ENCODE measurements at regions not wholly inside any gene's neighbourhood (a gene's known extent, or its start where the extent isn't known, plus 50 kb on each side); places are given as distances from the start of the nearest gene placed in this dataset.

GRCh38 chr1:39116860-39117728 is 87.4 kb upstream of the MACF1 start:
- H3K4me3 ChIP-seq (ENCODE audit: low read length), result no peak overlapping the region
- TF ChIP-seq, protein P1, sequence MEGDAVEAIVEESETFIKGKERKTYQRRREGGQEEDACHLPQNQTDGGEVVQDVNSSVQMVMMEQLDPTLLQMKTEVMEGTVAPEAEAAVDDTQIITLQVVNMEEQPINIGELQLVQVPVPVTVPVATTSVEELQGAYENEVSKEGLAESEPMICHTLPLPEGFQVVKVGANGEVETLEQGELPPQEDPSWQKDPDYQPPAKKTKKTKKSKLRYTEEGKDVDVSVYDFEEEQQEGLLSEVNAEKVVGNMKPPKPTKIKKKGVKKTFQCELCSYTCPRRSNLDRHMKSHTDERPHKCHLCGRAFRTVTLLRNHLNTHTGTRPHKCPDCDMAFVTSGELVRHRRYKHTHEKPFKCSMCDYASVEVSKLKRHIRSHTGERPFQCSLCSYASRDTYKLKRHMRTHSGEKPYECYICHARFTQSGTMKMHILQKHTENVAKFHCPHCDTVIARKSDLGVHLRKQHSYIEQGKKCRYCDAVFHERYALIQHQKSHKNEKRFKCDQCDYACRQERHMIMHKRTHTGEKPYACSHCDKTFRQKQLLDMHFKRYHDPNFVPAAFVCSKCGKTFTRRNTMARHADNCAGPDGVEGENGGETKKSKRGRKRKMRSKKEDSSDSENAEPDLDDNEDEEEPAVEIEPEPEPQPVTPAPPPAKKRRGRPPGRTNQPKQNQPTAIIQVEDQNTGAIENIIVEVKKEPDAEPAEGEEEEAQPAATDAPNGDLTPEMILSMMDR (IDR thresholded peaks at IDR 0.05; ENCODE audit: insufficient read depth, low read depth, low read length, missing control alignments), result no peak
- DNase-seq (ENCODE audit: low read depth), result peak; percentile 71

GRCh38 chr1:39117899-39118450 is 86.5 kb upstream of the MACF1 start:
- H3K4me3 ChIP-seq (ENCODE audit: low read length), result no peak overlapping the region
- TF ChIP-seq, protein P1 (IDR thresholded peaks at IDR 0.05; ENCODE audit: insufficient read depth, low read depth, low read length, missing control alignments), result no peak
- DNase-seq (ENCODE audit: low read depth), result no peak

- TF ChIP-seq, protein P1 (IDR thresholded peaks at IDR 0.05; ENCODE audit: insufficient read depth, low read depth, low read length, missing control alignments), result no peak
- DNase-seq (ENCODE audit: low read depth), result no peak
- H3K4me3 ChIP-seq (ENCODE audit: low read length), result no peak overlapping the region
Measured at GRCh38 chr1:39122056-39122455, 82.4 kb upstream of the MACF1 start.

DNA sequence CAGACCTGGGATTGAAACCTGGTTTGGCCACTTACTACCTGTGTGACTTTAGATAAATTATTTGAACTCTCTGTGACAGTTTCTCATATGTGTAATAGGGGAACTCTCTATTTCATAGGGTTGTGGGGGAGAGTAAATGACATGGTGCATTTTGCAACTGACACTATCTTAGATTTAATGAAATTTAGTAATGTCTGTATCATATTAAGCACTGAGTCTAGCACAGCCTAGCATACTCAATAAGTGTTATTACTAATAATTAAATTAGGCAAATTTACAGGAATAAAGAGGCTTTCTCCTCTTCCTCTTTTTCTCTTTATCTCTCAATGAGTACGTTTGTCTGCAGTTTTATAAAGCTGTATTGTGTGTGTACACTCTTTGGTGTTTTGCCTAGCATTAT is 80.2 kb upstream of the MACF1 start:
- no peak for DNase-seq (ENCODE audit: low read depth)
- TF ChIP-seq, protein P1 (IDR thresholded peaks at IDR 0.05; ENCODE audit: insufficient read depth, low read depth, low read length, missing control alignments), result no peak
- H3K4me3 ChIP-seq (ENCODE audit: low read length), result no peak overlapping the region

- TF ChIP-seq, protein P1 (IDR thresholded peaks at IDR 0.05; ENCODE audit: insufficient read depth, low read depth, low read length, missing control alignments), result no peak
- peak; percentile 74 for DNase-seq (ENCODE audit: low read depth)
- H3K4me3 ChIP-seq (ENCODE audit: low read length), result no peak overlapping the region
Measured at GRCh38 chr1:39127513-39127912, 77.0 kb upstream of the MACF1 start.

DNA sequence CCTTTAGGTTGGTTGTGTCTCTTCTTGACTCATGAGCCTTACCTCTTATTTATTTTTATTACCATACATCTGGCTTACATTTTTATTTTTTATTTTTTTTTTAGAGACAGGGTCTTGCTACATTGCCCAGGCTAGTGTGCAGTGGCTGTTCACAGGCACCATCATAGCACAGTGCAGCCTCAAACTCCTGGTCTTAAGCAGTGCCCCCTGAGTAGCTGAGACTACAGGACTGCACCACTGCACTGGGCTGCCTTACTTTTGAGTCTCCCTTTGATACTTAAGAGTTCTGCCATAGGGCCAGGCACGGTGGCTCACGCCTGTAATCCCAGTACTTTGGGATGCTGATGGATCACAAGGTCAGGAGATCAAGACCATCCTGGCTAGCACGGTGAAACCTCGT is 76.4 kb upstream of the MACF1 start:
- no peak for DNase-seq (ENCODE audit: low read depth)
- no peak overlapping the region for H3K4me3 ChIP-seq (ENCODE audit: low read length)
- TF ChIP-seq, protein P1 (IDR thresholded peaks at IDR 0.05; ENCODE audit: insufficient read depth, low read depth, low read length, missing control alignments), result no peak

All from epithelial cell of esophagus (primary cell).